Ectodermal cell (in vitro differentiated cells): ENCODE measurements at regions not wholly inside any gene's neighbourhood (a gene's known extent, or its start where the extent isn't known, plus 50 kb on each side); places are given as distances from the start of the nearest gene placed in this dataset.

Experiments
- H3K27ac ChIP-seq: 2 replicates; pipeline ENCODE4 v1.7.0; 2013; ENCODE audit warnings: mild to moderate bottlenecking, low read depth, low read length; ENCODE audit not compliant: insufficient read depth, poor library complexity, severe bottlenecking
- H3K27me3 ChIP-seq: 2 replicates; pipeline ENCODE4 v1.7.0; 2013; ENCODE audit warnings: mild to moderate bottlenecking, low read length; ENCODE audit not compliant: insufficient read depth, control insufficient read depth, poor library complexity, severe bottlenecking
- H3K36me3 ChIP-seq: one replicate; pipeline ENCODE4 v1.7.0; 2013; ENCODE audit warnings: low read length; ENCODE audit not compliant: control insufficient read depth, insufficient read depth
- H3K4me1 ChIP-seq: one replicate; pipeline ENCODE4 v1.7.0; 2013; ENCODE audit warnings: low read length; ENCODE audit not compliant: control insufficient read depth, insufficient read depth
- H3K4me3 ChIP-seq: 2 replicates; pipeline ENCODE4 v1.7.0; 2013; ENCODE audit warnings: low read depth, low read length, control low read depth; ENCODE audit not compliant: insufficient read depth
- H3K9me3 ChIP-seq: 2 replicates; pipeline ENCODE4 v1.7.0; 2013; ENCODE audit warnings: mild to moderate bottlenecking, low read length, moderate library complexity; ENCODE audit not compliant: control insufficient read depth
- WGBS, 2 experiments: methylation state at CpG; one replicate each; pipeline ENCODE4 v1.1.7; 2013; ENCODE audit warnings: missing lambda C conversion rate in 2 of 2; 5-methylcytosine and 5-hydroxymethylcytosine counted together

DNA sequence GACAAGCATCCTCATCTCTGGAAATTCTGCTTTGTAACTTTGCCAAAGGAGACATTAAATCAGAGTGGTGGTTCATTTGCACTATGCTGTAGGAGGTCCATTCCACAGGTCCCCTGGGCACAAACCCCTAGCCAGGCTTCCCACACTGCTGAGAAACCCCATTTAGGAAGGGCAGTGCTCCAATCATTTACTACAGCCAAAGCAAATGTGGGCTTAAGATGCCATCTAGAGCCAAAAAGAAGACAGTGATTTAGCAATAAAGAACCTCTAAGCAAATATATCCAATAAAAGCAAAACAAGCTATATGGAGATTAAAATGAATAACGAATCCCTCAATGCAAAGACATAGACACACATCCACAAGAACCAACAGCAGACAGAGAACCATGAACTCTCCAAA, 129.0 kb upstream of the ALDH1B1 start:
- Histone ChIP-seq H3K4me1 (no peaks in the 10 kb centered on the region), H3K36me3 (no peaks in the 10 kb centered on the region)
- 31 to 50% methylated on average over 1 of the region's 1 CpG for WGBS, 2 experiments

DNA sequence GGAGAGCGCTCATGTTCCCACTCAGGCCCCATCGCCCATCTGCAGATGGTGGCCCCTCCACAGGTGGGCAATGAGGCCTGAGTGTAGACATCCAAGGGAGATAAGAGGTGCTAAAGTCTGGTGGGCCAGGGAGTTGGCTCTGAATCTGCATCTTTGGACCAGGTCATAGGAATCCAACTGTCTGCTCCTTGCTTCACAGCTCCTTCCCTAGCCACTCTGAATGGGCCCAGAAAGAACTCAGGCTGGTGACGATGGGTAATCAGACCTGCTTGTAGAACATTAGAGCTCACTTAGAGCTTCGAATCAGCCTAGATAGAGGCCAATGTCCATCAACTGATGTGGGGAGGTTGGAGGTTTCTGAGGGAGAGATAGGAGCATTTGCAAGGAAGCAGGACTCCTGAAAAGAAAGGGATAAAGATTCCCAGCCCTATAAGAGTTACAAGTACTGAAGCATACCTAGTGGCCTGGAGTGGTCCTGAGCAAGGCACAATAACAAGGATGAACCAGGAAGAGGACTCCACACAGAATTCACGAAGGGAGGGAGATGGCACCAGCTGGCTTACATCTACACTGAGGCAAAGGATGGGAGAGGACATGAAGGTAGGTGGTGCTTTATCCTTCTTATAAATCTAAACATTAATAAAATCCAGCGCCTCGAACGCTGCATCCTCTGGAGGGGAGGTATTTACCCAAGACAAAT, 132.8 kb upstream of the ALDH1B1 start:
- Histone ChIP-seq H3K27me3 (no peaks in the 10 kb centered on the region), H3K27ac (no peak overlapping the region), H3K4me3 (no peak overlapping the region), H3K36me3 (no peaks in the 10 kb centered on the region), H3K4me1 (no peaks in the 10 kb centered on the region), H3K9me3 (no peaks in the 10 kb centered on the region)
- 90 to 95% methylated on average over 8 of the region's 8 CpGs for WGBS, 2 experiments

More for the DNA sequence above, 129.0 kb upstream of the ALDH1B1 start:
- Histone ChIP-seq H3K27me3 (no peaks in the 10 kb centered on the region), H3K4me3 (no peak overlapping the region), H3K27ac (no peak overlapping the region), H3K9me3 (no peaks in the 10 kb centered on the region)

DNA sequence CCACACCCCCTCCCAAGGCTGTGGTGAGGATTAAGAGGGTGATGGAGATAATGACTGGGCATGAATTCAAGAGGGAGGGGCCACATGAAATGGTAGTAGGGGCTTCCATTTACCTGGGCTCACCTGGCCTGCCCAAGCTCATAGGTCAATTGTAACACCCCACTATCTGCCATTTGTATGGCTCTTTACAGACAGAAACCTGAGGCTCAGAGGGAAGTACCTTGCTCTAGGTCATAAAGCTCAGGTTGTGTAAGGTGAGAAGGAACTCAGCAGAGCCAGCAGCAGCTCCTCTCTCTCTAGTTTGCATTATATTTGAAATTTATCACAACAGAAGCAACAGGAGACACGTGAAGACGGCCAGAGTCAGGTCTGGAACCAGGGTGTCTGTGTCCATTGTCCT, 133.4 kb upstream of the ALDH1B1 start:
- Histone ChIP-seq H3K27me3 (no peaks in the 10 kb centered on the region), H3K4me3 (no peak overlapping the region), H3K27ac (no peak overlapping the region), H3K4me1 (peaks cover 5% of the 10 kb centered on the region), H3K36me3 (no peaks in the 10 kb centered on the region), H3K9me3 (no peaks in the 10 kb centered on the region)
- 86 to 91% methylated on average over 2 of the region's 2 CpGs for WGBS, 2 experiments

DNA sequence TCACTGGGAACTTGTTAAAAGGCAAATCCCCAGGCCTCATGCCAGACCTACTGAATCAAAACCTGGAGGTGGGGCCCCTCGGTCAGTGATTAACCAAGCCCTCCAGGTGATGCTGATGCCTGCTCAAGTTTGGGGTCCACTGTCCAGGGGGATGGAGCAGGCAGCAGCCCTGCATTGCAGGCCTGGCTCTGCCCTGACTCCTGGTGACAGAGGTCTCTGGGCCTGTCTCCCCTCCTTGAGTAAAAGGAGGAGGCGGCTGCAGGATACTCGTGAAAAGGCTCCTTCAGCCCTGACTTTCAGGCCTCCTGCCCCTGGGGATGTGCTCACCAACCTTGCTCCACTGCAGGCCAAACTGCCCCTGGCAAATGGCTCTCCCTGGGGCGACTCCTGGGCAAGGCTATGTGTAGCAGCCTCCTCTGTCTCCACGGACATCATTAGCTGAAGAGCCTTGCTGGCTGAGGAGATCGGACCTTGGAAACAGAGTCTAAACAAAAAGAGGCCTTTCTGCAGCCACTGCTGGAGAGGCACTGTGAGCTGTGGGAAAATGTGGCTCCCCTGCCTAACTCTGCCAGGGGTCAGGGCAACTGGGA, 134.8 kb upstream of the ALDH1B1 start:
- WGBS, 2 experiments: 89% methylated on average over 6 of the region's 6 CpGs

DNA sequence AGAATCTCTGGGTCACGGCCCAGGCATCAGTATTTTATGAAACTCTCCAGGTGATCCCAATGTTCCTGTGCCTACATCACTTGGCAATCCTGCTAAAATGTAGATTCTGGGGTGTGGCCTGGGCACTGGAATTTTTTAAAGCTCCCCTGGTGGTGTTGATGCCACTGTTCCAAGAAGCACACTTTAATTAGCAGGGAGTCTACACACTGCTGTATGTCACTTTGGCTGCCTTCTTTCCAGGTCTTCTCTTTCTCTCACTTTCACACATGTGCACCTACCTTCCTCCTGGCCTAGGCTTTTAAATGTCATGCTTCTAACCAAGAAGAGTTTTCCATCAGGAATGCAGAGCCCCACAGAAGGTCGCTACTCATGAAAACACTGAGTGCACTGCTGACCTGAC, 136.0 kb upstream of the ALDH1B1 start:
- no peak overlapping the region for H3K27ac ChIP-seq
- no peaks in the 10 kb centered on the region for H3K9me3 ChIP-seq
- H3K4me1 ChIP-seq: peaks cover 8% of the 10 kb centered on the region
- no peaks in the 10 kb centered on the region for H3K36me3 ChIP-seq
- WGBS, 2 experiments: 89 to 95% methylated on average over 2 of the region's 2 CpGs
- no peak overlapping the region for H3K4me3 ChIP-seq
- no peaks in the 10 kb centered on the region for H3K27me3 ChIP-seq

More for the DNA sequence above, 134.8 kb upstream of the ALDH1B1 start:
- Histone ChIP-seq H3K4me3 (no peak overlapping the region), H3K27ac (no peak overlapping the region), H3K4me1 (peaks cover 7% of the 10 kb centered on the region), H3K27me3 (no peaks in the 10 kb centered on the region), H3K36me3 (no peaks in the 10 kb centered on the region), H3K9me3 (no peaks in the 10 kb centered on the region)

DNA sequence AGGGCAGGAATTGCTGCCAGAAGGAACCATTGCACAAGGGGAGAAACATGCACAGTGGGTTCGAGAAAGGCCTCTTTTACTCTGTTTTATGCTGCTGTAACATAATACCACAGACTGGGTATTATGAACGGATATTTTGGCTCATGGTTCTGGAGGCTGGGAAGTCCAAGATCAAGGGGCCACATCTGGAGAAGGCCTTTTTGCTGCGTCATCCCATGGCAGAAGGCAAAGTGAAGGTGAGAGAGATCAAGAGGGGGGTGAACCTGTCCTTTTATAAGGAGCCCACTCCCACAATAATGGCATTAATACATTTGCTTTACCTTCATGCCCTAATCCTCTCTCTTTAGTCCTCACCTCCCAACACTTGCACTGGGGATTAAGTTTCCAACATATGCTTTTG, 136.9 kb upstream of the ALDH1B1 start:
- no peak overlapping the region for H3K4me3 ChIP-seq
- H3K9me3 ChIP-seq: no peaks in the 10 kb centered on the region
- H3K27me3 ChIP-seq: no peaks in the 10 kb centered on the region
- WGBS, 2 experiments: 93 to 94% methylated on average over 3 of the region's 3 CpGs
- H3K36me3 ChIP-seq: no peaks in the 10 kb centered on the region
- no peak overlapping the region for H3K27ac ChIP-seq
- peaks cover 14% of the 10 kb centered on the region for H3K4me1 ChIP-seq

DNA sequence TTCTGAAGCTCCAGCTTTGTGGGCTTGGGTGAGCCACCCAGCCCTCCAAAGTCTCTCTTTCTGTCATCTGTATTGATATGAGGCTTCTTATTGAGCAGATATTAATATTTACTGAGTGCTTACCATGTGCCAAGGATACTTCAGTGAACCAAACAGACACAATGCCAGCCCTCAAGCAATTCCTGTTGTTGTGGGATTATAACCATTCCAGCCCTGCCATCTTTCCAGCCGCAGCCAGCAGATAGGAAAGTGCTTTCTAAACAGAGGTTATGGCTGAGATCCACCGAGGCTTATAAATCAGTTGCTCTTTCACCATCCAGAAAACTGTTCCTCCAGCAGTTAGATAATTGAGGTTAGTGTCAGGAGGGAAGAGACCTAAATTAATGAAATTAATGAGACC, 137.7 kb upstream of the ALDH1B1 start:
- Histone ChIP-seq H3K36me3 (no peaks in the 10 kb centered on the region), H3K9me3 (no peaks in the 10 kb centered on the region), H3K27me3 (no peaks in the 10 kb centered on the region), H3K4me1 (peaks cover 14% of the 10 kb centered on the region), H3K27ac (no peak overlapping the region), H3K4me3 (no peak overlapping the region)
- WGBS, 2 experiments: 87 to 95% methylated on average over 2 of the region's 2 CpGs

DNA sequence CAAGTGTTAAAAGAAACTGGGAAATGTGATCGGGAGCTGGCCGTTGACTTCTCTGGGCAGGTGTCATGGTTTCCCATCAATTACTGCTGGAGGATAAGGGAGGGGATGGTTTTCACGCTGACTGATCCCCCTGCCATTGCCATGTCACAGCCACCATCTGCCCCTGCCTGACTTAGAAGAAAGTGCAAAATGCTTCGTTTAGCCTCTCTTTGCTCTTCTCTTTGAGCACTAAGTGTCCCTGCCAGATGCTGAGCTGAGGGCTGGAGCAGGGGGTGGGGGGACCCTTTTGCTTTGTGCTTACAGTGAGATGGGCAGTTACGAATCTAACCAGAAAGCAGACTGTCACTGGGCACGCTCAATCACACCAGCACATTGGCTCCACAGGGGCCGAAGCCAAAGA, 138.4 kb upstream of the ALDH1B1 start:
- H3K9me3 ChIP-seq: no peaks in the 10 kb centered on the region

DNA sequence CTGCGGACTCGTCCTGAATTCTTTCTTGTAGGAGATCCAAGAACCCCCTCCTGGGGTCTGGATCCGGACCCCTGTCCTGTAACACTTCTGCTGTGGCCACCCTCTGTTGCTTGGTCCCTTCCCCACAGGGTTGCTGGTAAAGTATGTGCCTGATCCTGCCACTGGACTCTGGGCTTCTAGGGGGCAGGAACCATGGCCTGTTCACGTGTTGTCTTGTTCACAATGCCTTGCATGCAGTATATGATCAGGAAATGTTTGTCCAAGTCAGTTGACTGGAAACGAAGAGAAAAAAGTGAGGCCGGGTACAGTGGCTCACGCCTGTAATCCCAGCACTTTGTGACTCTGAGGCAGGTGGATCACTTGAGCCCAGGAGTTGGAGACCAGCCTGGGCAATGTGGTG, 139.3 kb upstream of the ALDH1B1 start:
- no peak overlapping the region for H3K27ac ChIP-seq
- H3K36me3 ChIP-seq: no peaks in the 10 kb centered on the region
- 88 to 90% methylated on average over 7 of the region's 7 CpGs for WGBS, 2 experiments
- peaks cover 14% of the 10 kb centered on the region for H3K4me1 ChIP-seq
- no peaks in the 10 kb centered on the region for H3K27me3 ChIP-seq
- no peak overlapping the region for H3K4me3 ChIP-seq
- H3K9me3 ChIP-seq: no peaks in the 10 kb centered on the region

More for the DNA sequence above, 138.4 kb upstream of the ALDH1B1 start:
- 84 to 85% methylated on average over 7 of the region's 7 CpGs for WGBS, 2 experiments
- Histone ChIP-seq H3K27ac (no peak overlapping the region), H3K36me3 (no peaks in the 10 kb centered on the region), H3K4me3 (no peak overlapping the region), H3K4me1 (peaks cover 14% of the 10 kb centered on the region), H3K27me3 (no peaks in the 10 kb centered on the region)

DNA sequence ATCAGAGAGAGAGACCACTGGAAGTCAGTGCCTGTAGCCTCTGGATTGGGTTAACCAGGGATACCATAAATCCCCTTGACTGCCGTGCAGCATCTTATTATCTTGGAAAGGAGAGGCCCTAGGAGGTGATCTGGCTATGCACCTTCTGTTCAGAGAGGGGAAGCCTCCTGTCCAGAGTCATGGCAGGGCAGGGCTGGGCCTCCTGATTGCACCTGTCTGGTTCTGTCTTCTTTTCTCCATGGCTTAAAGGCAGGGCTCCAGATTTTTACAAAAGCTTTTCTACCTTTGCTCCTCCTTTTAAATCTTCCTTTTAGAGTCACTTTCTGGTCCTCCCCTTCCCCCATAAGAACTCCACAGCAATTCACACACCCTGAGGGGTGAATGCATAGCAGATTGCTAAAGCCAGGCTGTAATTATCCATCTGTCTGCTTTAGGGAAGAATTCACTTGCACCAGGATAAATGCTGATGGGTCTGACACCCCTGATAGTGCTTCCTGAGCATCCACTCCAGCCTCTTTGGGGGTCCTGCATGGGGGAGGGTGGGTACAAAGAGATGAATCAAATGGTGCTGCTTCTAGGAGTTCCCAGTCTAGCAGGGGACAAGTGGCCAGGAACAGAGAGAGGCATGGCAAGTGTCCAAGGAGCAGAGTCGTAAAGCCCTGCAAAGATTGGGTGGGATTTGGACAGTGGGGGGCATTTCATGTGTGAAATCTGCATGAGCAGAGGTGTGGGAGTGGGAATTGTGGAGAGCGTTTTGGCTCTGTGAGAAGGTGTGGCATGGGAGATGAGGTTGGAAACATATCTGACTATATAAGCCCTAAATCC, 141.3 kb upstream of the ALDH1B1 start:
- peaks cover 14% of the 10 kb centered on the region for H3K4me1 ChIP-seq
- no peaks in the 10 kb centered on the region for H3K27me3 ChIP-seq
- no peaks in the 10 kb centered on the region for H3K36me3 ChIP-seq
- no peaks in the 10 kb centered on the region for H3K9me3 ChIP-seq
- H3K27ac ChIP-seq: no peak overlapping the region
- WGBS, 2 experiments: 78% methylated on average over 3 of the region's 3 CpGs
- H3K4me3 ChIP-seq: no peak overlapping the region
